ENCODE measurements at regions not wholly inside any gene's neighbourhood (a gene's known extent, or its start where the extent isn't known, plus 50 kb on each side); places are given as distances from the start of the nearest gene placed in this dataset.
"Not testable (repeated sequence)": the region's sequence is repeated elsewhere in the genome, so short reads cannot be mapped to it uniquely, and the experiment has no call there.

- Histone ChIP-seq H3K4me1 (ENCODE audit: insufficient read depth, low read length) (no peaks in the 10 kb centered on the region), H3K27me3 (ENCODE audit: insufficient read depth, low read length) (peaks cover 4% of the 10 kb centered on the region), H3K36me3 (ENCODE audit: insufficient read depth, low read length) (no peaks in the 10 kb centered on the region), H3K4me3 (ENCODE audit: low read length) (no peak overlapping the region), H2AFZ (ENCODE audit: low read depth, low read length) (no peak overlapping the region), H3K9me3 (ENCODE audit: low read length) (no peaks in the 10 kb centered on the region)
These were observed 620.8 kb upstream of the AUTS2 start for GRCh38 chr7:68977385-68978055.

GRCh38 chr7:68978710-68979109 lies 619.6 kb upstream of the AUTS2 start:
- peaks cover 4% of the 10 kb centered on the region for H3K27me3 ChIP-seq (ENCODE audit: insufficient read depth, low read length)
- no peak overlapping the region for H2AFZ ChIP-seq (ENCODE audit: low read depth, low read length)
- H3K4me3 ChIP-seq (ENCODE audit: low read length): no peak overlapping the region
- H3K4me1 ChIP-seq (ENCODE audit: insufficient read depth, low read length): no peaks in the 10 kb centered on the region
- H3K36me3 ChIP-seq (ENCODE audit: insufficient read depth, low read length): no peaks in the 10 kb centered on the region
- H3K9me3 ChIP-seq (ENCODE audit: low read length): no peaks in the 10 kb centered on the region

- no peak overlapping the region for H2AFZ ChIP-seq (ENCODE audit: low read depth, low read length)
- H3K36me3 ChIP-seq (ENCODE audit: insufficient read depth, low read length): no peaks in the 10 kb centered on the region
- no peaks in the 10 kb centered on the region for H3K9me3 ChIP-seq (ENCODE audit: low read length)
- peaks cover 4% of the 10 kb centered on the region for H3K27me3 ChIP-seq (ENCODE audit: insufficient read depth, low read length)
- no peak overlapping the region for H3K4me3 ChIP-seq (ENCODE audit: low read length)
- H3K4me1 ChIP-seq (ENCODE audit: insufficient read depth, low read length): no peaks in the 10 kb centered on the region
These were observed 618.3 kb upstream of the AUTS2 start for GRCh38 chr7:68980011-68980410.

- H2AFZ ChIP-seq (ENCODE audit: low read depth, low read length); H3K4me3 ChIP-seq (ENCODE audit: low read length): not testable (repeated sequence)
These were observed 617.8 kb upstream of the AUTS2 start for GRCh38 chr7:68980432-68980831.

GRCh38 chr7:68984306-68984705 lies 614.0 kb upstream of the AUTS2 start:
- Histone ChIP-seq H3K27me3 (ENCODE audit: insufficient read depth, low read length) (no peaks in the 10 kb centered on the region), H3K9me3 (ENCODE audit: low read length) (no peaks in the 10 kb centered on the region), H2AFZ (ENCODE audit: low read depth, low read length) (no peak overlapping the region), H3K4me1 (ENCODE audit: insufficient read depth, low read length) (no peaks in the 10 kb centered on the region), H3K36me3 (ENCODE audit: insufficient read depth, low read length) (no peaks in the 10 kb centered on the region), H3K4me3 (ENCODE audit: low read length) (no peak overlapping the region)

More at GRCh38 chr7:68980432-68980831, 617.8 kb upstream of the AUTS2 start:
- H3K9me3 ChIP-seq (ENCODE audit: low read length); H3K4me1 ChIP-seq (ENCODE audit: insufficient read depth, low read length); H3K36me3 ChIP-seq (ENCODE audit: insufficient read depth, low read length); H3K27me3 ChIP-seq (ENCODE audit: insufficient read depth, low read length): not testable (repeated sequence)

GRCh38 chr7:68994841-68995240 lies 603.4 kb upstream of the AUTS2 start:
- Histone ChIP-seq H3K36me3 (ENCODE audit: insufficient read depth, low read length) (no peaks in the 10 kb centered on the region), H3K27me3 (ENCODE audit: insufficient read depth, low read length) (no peaks in the 10 kb centered on the region), H2AFZ (ENCODE audit: low read depth, low read length) (no peak overlapping the region), H3K4me1 (ENCODE audit: insufficient read depth, low read length) (no peaks in the 10 kb centered on the region), H3K4me3 (ENCODE audit: low read length) (no peak overlapping the region), H3K9me3 (ENCODE audit: low read length) (no peaks in the 10 kb centered on the region)

GRCh38 chr7:68998136-68998535 lies 600.1 kb upstream of the AUTS2 start:
- Histone ChIP-seq H3K9me3 (ENCODE audit: low read length) (no peaks in the 10 kb centered on the region), H3K27me3 (ENCODE audit: insufficient read depth, low read length) (no peaks in the 10 kb centered on the region), H3K4me1 (ENCODE audit: insufficient read depth, low read length) (no peaks in the 10 kb centered on the region), H2AFZ (ENCODE audit: low read depth, low read length) (no peak overlapping the region), H3K36me3 (ENCODE audit: insufficient read depth, low read length) (no peaks in the 10 kb centered on the region), H3K4me3 (ENCODE audit: low read length) (no peak overlapping the region)

GRCh38 chr7:69002416-69002815 lies 595.9 kb upstream of the AUTS2 start:
- Histone ChIP-seq H3K4me3 (ENCODE audit: low read length) (no peak overlapping the region), H3K9me3 (ENCODE audit: low read length) (no peaks in the 10 kb centered on the region), H3K27me3 (ENCODE audit: insufficient read depth, low read length) (no peaks in the 10 kb centered on the region), H3K4me1 (ENCODE audit: insufficient read depth, low read length) (no peaks in the 10 kb centered on the region), H2AFZ (ENCODE audit: low read depth, low read length) (no peak overlapping the region), H3K36me3 (ENCODE audit: insufficient read depth, low read length) (no peaks in the 10 kb centered on the region)

GRCh38 chr7:69012149-69012548 lies 586.1 kb upstream of the AUTS2 start:
- H3K4me1 ChIP-seq (ENCODE audit: insufficient read depth, low read length): no peaks in the 10 kb centered on the region
- H3K9me3 ChIP-seq (ENCODE audit: low read length): no peaks in the 10 kb centered on the region
- no peaks in the 10 kb centered on the region for H3K27me3 ChIP-seq (ENCODE audit: insufficient read depth, low read length)
- no peaks in the 10 kb centered on the region for H3K36me3 ChIP-seq (ENCODE audit: insufficient read depth, low read length)
- no peak overlapping the region for H3K4me3 ChIP-seq (ENCODE audit: low read length)
- no peak overlapping the region for H2AFZ ChIP-seq (ENCODE audit: low read depth, low read length)

- Histone ChIP-seq H3K4me3 (ENCODE audit: low read length) (no peak overlapping the region), H2AFZ (ENCODE audit: low read depth, low read length) (no peak overlapping the region)
These were observed 581.1 kb upstream of the AUTS2 start for GRCh38 chr7:69017208-69017607.

GRCh38 chr7:69018200-69018599 lies 580.1 kb upstream of the AUTS2 start:
- Histone ChIP-seq H3K9me3 (ENCODE audit: low read length) (no peaks in the 10 kb centered on the region), H3K36me3 (ENCODE audit: insufficient read depth, low read length) (no peaks in the 10 kb centered on the region), H2AFZ (ENCODE audit: low read depth, low read length) (no peak overlapping the region), H3K4me1 (ENCODE audit: insufficient read depth, low read length) (no peaks in the 10 kb centered on the region), H3K27me3 (ENCODE audit: insufficient read depth, low read length) (no peaks in the 10 kb centered on the region), H3K4me3 (ENCODE audit: low read length) (no peak overlapping the region)

More at GRCh38 chr7:69017208-69017607, 581.1 kb upstream of the AUTS2 start:
- H3K4me1 ChIP-seq (ENCODE audit: insufficient read depth, low read length): no peaks in the 10 kb centered on the region
- H3K27me3 ChIP-seq (ENCODE audit: insufficient read depth, low read length): no peaks in the 10 kb centered on the region
- no peaks in the 10 kb centered on the region for H3K36me3 ChIP-seq (ENCODE audit: insufficient read depth, low read length)
- no peaks in the 10 kb centered on the region for H3K9me3 ChIP-seq (ENCODE audit: low read length)

GRCh38 chr7:69019437-69019836 lies 578.8 kb upstream of the AUTS2 start:
- H3K36me3 ChIP-seq (ENCODE audit: insufficient read depth, low read length): no peaks in the 10 kb centered on the region
- H2AFZ ChIP-seq (ENCODE audit: low read depth, low read length): no peak overlapping the region
- no peaks in the 10 kb centered on the region for H3K27me3 ChIP-seq (ENCODE audit: insufficient read depth, low read length)
- no peaks in the 10 kb centered on the region for H3K9me3 ChIP-seq (ENCODE audit: low read length)
- no peak overlapping the region for H3K4me3 ChIP-seq (ENCODE audit: low read length)
- no peaks in the 10 kb centered on the region for H3K4me1 ChIP-seq (ENCODE audit: insufficient read depth, low read length)

GRCh38 chr7:69020536-69020935 lies 577.7 kb upstream of the AUTS2 start:
- no peaks in the 10 kb centered on the region for H3K9me3 ChIP-seq (ENCODE audit: low read length)

GRCh38 chr7:69025249-69025648 lies 573.0 kb upstream of the AUTS2 start:
- no peak overlapping the region for H2AFZ ChIP-seq (ENCODE audit: low read depth, low read length)
- H3K4me3 ChIP-seq (ENCODE audit: low read length): no peak overlapping the region
- H3K9me3 ChIP-seq (ENCODE audit: low read length): no peaks in the 10 kb centered on the region
- no peaks in the 10 kb centered on the region for H3K36me3 ChIP-seq (ENCODE audit: insufficient read depth, low read length)
- H3K4me1 ChIP-seq (ENCODE audit: insufficient read depth, low read length): no peaks in the 10 kb centered on the region
- no peaks in the 10 kb centered on the region for H3K27me3 ChIP-seq (ENCODE audit: insufficient read depth, low read length)

More at GRCh38 chr7:69020536-69020935, 577.7 kb upstream of the AUTS2 start:
- Histone ChIP-seq H3K4me3 (ENCODE audit: low read length) (no peak overlapping the region), H3K27me3 (ENCODE audit: insufficient read depth, low read length) (no peaks in the 10 kb centered on the region), H3K36me3 (ENCODE audit: insufficient read depth, low read length) (no peaks in the 10 kb centered on the region), H2AFZ (ENCODE audit: low read depth, low read length) (no peak overlapping the region), H3K4me1 (ENCODE audit: insufficient read depth, low read length) (no peaks in the 10 kb centered on the region)
